ENCODE measurements at regions not wholly inside any gene's neighbourhood (a gene's known extent, or its start where the extent isn't known, plus 50 kb on each side); places are given as distances from the start of the nearest gene placed in this dataset.

DNA sequence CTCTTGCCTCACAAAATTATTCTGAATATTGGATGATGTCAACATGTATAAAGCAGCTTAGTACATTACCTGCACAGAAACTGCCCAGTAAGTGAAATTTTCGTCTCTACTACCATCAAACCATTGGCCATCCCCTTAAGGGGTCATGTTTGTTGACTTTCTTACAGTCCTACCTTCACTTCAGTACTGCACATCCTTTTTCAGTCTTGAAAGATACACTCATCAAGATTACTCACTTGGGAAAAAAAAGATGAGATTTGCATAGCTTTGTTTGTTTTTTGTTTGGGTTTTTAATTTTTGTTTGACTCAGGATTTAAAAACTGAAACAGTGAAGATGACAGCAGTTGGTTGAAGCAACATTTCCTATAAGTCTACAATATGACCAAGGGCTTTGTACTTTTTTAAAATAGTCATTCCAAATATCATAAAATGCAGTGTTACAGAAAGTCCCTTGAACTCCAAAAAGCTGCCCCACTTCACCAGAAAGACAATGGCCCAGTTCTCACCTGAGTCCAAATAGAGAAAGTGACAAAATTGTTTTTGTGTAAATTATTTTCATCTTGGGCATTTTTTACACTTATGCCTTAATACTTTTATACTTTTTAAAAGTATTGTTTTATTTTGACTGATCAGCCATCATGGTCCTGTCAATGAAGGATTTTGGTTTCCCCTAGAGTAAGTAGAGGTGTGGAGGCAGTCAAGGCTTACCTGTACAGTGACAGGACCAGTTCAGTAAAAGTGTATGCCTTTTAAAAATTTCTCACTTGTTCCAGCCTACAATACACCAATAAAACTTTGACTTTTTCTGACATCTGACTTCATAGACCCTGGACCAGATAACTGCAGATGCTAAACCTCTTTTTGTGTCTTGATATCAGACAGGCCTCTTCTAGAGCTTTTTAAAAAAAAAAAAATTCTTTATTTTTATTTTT is 59.7 kb upstream of the EDA2R start:
- no peak for TF ChIP-seq POLR2A (IDR thresholded peaks at IDR 0.05; ENCODE audit: low read depth, low read length)
- no peak for TF ChIP-seq POLR2AphosphoS5 (IDR thresholded peaks at IDR 0.05; ENCODE audit: low read depth, low read length)
- no peak for TF ChIP-seq TAF1 (IDR thresholded peaks at IDR 0.05; ENCODE audit: borderline replicate concordance, low read depth, low read length)
